Brain microvascular endothelial cell (primary cell): ENCODE measurements at regions not wholly inside any gene's neighbourhood (a gene's known extent, or its start where the extent isn't known, plus 50 kb on each side); places are given as distances from the start of the nearest gene placed in this dataset.
A peak's percentile ranks its signal among the peaks of the same experiment; 100 is the strongest.

Experiments
- DNase-seq: peaks from one replicate; pipeline ENCODE4 v3.0.0-alpha.2; 2020
- H3K27ac ChIP-seq: fragments of 250-450 bp; sonication (Bioruptor Pico); 2 replicates; pipeline ENCODE4 v1.5.1; 2020; ENCODE audit warnings: mild to moderate bottlenecking, moderate library complexity
- H3K27me3 ChIP-seq: fragments of 250-450 bp; sonication (Bioruptor Pico); replicated peaks from 2 replicates; pipeline ENCODE4 v1.5.1; 2020; ENCODE audit warnings: mild to moderate bottlenecking
- H3K36me3 ChIP-seq: fragments of 250-450 bp; sonication (Bioruptor Pico); replicated peaks from 2 replicates; pipeline ENCODE4 v1.5.1; 2020; ENCODE audit warnings: mild to moderate bottlenecking
- H3K4me3 ChIP-seq: 2 replicates; pipeline ENCODE4 v1.5.1; 2011; ENCODE audit warnings: low read depth, mild to moderate bottlenecking, control low read depth, low read length, moderate library complexity
- in situ Hi-C: cut with HindIII; loops from 2 replicates; pipeline ENCODE4 v1.10.0; 2017; ENCODE audit warnings: low sequenced_read_pairs, low pct_ligation_motif_present
- TF ChIP-seq, protein P1 (sequence below): IDR thresholded peaks from 2 replicates; pipeline ENCODE4 v1.5.1; 2011; ENCODE audit warnings: low read depth, mild to moderate bottlenecking, moderate library complexity, low read length, control low read depth, inconsistent platforms; ENCODE audit errors: missing control alignments

DNA sequence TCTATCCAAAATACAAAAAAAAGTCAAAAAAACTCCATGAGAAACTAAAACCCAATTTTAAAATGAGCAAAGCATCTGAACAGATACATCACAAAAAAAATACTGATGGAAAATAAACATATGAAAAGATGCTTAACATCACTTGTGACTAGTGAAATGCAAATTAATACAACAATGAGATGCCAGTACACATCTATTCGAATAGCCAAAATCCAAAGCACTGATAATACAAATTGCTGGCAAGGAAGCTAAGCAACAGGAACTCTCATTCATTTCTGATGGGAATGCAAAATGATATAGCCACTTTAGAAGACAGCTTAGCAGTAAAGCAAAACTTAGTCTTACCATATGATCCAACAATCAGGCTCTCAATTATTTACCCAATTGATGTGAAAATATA, 190.2 kb upstream of the FN1 start:
- peak overlapping the region; percentile 83 for H3K27ac ChIP-seq
- TF ChIP-seq, protein P1, sequence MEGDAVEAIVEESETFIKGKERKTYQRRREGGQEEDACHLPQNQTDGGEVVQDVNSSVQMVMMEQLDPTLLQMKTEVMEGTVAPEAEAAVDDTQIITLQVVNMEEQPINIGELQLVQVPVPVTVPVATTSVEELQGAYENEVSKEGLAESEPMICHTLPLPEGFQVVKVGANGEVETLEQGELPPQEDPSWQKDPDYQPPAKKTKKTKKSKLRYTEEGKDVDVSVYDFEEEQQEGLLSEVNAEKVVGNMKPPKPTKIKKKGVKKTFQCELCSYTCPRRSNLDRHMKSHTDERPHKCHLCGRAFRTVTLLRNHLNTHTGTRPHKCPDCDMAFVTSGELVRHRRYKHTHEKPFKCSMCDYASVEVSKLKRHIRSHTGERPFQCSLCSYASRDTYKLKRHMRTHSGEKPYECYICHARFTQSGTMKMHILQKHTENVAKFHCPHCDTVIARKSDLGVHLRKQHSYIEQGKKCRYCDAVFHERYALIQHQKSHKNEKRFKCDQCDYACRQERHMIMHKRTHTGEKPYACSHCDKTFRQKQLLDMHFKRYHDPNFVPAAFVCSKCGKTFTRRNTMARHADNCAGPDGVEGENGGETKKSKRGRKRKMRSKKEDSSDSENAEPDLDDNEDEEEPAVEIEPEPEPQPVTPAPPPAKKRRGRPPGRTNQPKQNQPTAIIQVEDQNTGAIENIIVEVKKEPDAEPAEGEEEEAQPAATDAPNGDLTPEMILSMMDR = no peak
- no peak for DNase-seq
- in situ Hi-C loops = no loop called here
- no peaks in the 10 kb centered on the region for H3K27me3 ChIP-seq
- no peak overlapping the region for H3K4me3 ChIP-seq
- no peaks in the 10 kb centered on the region for H3K36me3 ChIP-seq

DNA sequence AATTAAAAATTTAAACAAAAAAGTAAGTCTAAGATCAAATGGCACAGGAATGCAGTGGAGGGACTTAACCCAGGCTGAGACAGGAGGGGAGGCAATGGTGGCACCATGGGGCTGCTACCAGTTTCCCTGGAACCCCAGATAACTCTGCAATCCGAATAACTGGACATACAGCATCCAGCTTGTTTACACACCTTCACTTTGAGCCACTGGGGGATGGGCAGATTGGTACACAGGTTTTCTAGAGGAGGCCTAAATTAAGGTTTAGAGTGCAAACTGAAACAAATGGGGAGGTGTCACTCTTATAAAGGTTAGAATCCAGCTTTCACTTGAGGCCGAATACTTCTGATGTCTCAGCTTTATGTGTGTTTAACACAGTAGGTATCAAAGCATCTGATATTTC, 189.3 kb upstream of the FN1 start:
- H3K27ac ChIP-seq = peak overlapping the region; percentile 83
- TF ChIP-seq, protein P1 = no peak
- no peak for DNase-seq
- in situ Hi-C loops = no loop called here
- H3K36me3 ChIP-seq = no peaks in the 10 kb centered on the region
- no peaks in the 10 kb centered on the region for H3K27me3 ChIP-seq
- H3K4me3 ChIP-seq = no peak overlapping the region

DNA sequence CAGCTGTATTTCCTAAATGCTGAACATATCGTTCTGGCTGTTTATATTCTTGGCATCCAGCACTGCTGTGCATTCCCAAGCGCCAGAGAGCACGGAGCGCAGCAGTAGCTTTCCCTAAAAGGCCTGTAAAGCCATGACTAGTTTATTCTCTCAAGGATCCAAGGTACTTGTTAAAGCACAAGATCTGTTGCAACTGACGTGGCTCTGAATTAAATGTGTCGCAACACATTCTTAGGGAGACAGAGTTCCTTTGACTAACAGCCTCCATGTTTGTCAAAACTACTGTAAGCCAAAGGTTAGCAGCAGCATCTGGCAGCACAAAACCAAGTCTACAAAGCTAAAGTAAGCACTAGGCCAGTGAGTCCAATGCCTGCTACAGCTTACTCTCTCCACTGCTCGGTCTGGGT, 188.6 kb upstream of the FN1 start:
- in situ Hi-C loops = no loop called here
- no peaks in the 10 kb centered on the region for H3K27me3 ChIP-seq
- H3K27ac ChIP-seq = peak overlapping the region; percentile 83
- H3K4me3 ChIP-seq = no peak overlapping the region
- TF ChIP-seq, protein P1 = no peak
- DNase-seq = peak; percentile 90
- no peaks in the 10 kb centered on the region for H3K36me3 ChIP-seq

DNA sequence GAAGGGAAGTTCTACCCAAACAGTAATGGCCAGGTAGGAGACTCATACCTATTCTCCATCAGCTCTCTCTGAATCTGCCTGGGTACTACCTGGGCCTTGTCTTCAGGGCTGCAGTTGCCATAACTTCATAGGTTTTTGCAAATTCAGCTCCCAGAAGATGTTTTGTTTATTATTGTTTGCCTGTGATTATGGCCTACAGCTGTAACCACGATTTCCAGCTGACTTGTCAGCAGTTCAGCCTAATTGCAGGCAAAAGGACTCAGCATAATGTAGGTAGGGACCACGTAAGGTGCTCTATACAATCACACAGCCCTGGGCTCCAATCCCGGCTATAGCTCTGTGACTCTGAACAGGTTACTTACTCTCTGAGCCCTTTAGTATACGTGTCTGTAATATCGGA, 187.0 kb upstream of the FN1 start:
- DNase-seq = no peak

DNA sequence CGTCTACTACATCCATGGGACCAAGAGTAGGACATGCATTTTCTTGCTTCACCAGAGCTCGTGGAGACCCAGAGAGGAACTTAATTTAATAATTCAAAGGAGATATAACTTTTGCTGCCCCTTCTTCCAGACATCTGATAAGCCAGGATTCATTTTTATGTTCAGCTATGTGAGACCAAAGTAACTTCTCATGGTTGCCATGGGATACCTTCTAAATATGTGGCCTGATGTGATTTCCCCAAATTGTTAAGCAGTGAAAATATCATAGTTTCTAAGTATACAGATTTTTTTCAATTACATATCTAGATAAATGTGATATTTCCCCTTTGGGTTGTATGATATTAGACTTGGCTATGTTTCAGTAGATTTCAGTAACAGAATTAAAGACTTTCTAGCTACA, 185.5 kb upstream of the FN1 start:
- in situ Hi-C loops = no loop called here
- DNase-seq = no peak
- TF ChIP-seq, protein P1 = no peak

More for the DNA sequence above, 187.0 kb upstream of the FN1 start:
- in situ Hi-C loops = no loop called here
- TF ChIP-seq, protein P1 = no peak
- Histone ChIP-seq H3K36me3 (no peaks in the 10 kb centered on the region), H3K27me3 (no peaks in the 10 kb centered on the region), H3K27ac (no peak overlapping the region), H3K4me3 (no peak overlapping the region)

DNA sequence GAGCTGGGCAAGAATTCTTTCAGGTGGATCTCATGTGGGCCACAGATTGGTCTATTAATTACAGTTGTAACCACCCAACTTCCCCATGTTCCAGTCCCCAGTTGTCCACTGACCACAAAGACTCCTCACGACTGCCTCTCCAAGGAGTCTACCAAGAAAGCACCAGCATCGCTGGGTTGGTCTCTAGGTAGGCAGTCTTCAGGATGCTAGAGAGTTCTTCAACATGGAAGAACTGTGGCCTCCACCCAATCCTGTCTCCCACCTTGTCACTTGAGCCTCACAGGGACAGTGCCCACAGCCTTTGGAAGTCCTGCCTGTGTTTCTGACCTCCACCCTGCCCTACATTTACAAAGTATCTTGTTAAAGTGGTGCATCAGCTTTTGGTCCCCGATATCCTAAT, 184.7 kb upstream of the FN1 start:
- TF ChIP-seq, protein P1 = no peak
- H3K27me3 ChIP-seq = no peaks in the 10 kb centered on the region
- H3K36me3 ChIP-seq = no peaks in the 10 kb centered on the region
- DNase-seq = no peak
- in situ Hi-C loops = no loop called here
- H3K4me3 ChIP-seq = no peak overlapping the region
- H3K27ac ChIP-seq = peak overlapping the region; percentile 86

More for the DNA sequence above, 185.5 kb upstream of the FN1 start:
- H3K4me3 ChIP-seq = no peak overlapping the region
- H3K36me3 ChIP-seq = no peaks in the 10 kb centered on the region
- no peaks in the 10 kb centered on the region for H3K27me3 ChIP-seq
- peak overlapping the region; percentile 15 for H3K27ac ChIP-seq
